ENCODE measurements at regions not wholly inside any gene's neighbourhood (a gene's known extent, or its start where the extent isn't known, plus 50 kb on each side); places are given as distances from the start of the nearest gene placed in this dataset.
A peak's percentile ranks its signal among the peaks of the same experiment; 100 is the strongest.
"Not testable (repeated sequence)": the region's sequence is repeated elsewhere in the genome, so short reads cannot be mapped to it uniquely, and the experiment has no call there.

GRCh38 chr9:27828908-27829307, 255.6 kb upstream of the C9orf72 start:
- no peak for DNase-seq

GRCh38 chr9:27829621-27830020, 256.3 kb upstream of the C9orf72 start:
- DNase-seq = no peak

- not testable (repeated sequence) for DNase-seq
These were observed 258.8 kb upstream of the C9orf72 start for GRCh38 chr9:27832108-27832507.

- DNase-seq = no peak
These were observed 262.0 kb upstream of the C9orf72 start for GRCh38 chr9:27835286-27835685.

- no peak for DNase-seq
These were observed 262.5 kb upstream of the C9orf72 start for GRCh38 chr9:27835746-27836145.

- DNase-seq = no peak
These were observed 263.6 kb upstream of the C9orf72 start for GRCh38 chr9:27836661-27837401.

- no peak for DNase-seq
These were observed 265.6 kb upstream of the C9orf72 start for GRCh38 chr9:27838876-27839275.

- not testable (repeated sequence) for DNase-seq
These were observed 266.5 kb upstream of the C9orf72 start for GRCh38 chr9:27839767-27840166.

- no peak for DNase-seq
These were observed 271.5 kb upstream of the C9orf72 start for GRCh38 chr9:27844797-27845196.

- DNase-seq = no peak
These were observed 274.1 kb upstream of the C9orf72 start for GRCh38 chr9:27847380-27847779.

- no peak for DNase-seq
These were observed 274.5 kb upstream of the C9orf72 start for GRCh38 chr9:27847818-27848217.

- DNase-seq = no peak
These were observed 275.0 kb upstream of the C9orf72 start for GRCh38 chr9:27848315-27848714.

GRCh38 chr9:27851858-27852257, 278.6 kb upstream of the C9orf72 start:
- no peak for DNase-seq

GRCh38 chr9:27853529-27853928, 280.2 kb upstream of the C9orf72 start:
- DNase-seq = no peak

GRCh38 chr9:27856054-27856453, 282.8 kb upstream of the C9orf72 start:
- no peak for DNase-seq

- DNase-seq = no peak
These were observed 283.5 kb upstream of the C9orf72 start for GRCh38 chr9:27856748-27857147.

GRCh38 chr9:27861887-27862286, 288.6 kb upstream of the C9orf72 start:
- DNase-seq = no peak

- DNase-seq = peak; percentile 57 to 77
These were observed 291.6 kb upstream of the C9orf72 start for GRCh38 chr9:27864644-27865438.

GRCh38 chr9:27866741-27867140, 293.5 kb upstream of the C9orf72 start:
- no peak for DNase-seq

GRCh38 chr9:27870404-27870803, 297.1 kb upstream of the C9orf72 start:
- no peak for DNase-seq

GRCh38 chr9:27880156-27880555, 306.9 kb upstream of the C9orf72 start:
- DNase-seq = no peak

GRCh38 chr9:27880635-27881034, 307.4 kb upstream of the C9orf72 start:
- DNase-seq = no peak

GRCh38 chr9:27888661-27889295, 315.5 kb upstream of the C9orf72 start:
- DNase-seq = no peak

GRCh38 chr9:27924502-27924901, 351.2 kb upstream of the C9orf72 start:
- DNase-seq = no peak
